ENCODE measurements at regions not wholly inside any gene's neighbourhood (a gene's known extent, or its start where the extent isn't known, plus 50 kb on each side); places are given as distances from the start of the nearest gene placed in this dataset.

DNA sequence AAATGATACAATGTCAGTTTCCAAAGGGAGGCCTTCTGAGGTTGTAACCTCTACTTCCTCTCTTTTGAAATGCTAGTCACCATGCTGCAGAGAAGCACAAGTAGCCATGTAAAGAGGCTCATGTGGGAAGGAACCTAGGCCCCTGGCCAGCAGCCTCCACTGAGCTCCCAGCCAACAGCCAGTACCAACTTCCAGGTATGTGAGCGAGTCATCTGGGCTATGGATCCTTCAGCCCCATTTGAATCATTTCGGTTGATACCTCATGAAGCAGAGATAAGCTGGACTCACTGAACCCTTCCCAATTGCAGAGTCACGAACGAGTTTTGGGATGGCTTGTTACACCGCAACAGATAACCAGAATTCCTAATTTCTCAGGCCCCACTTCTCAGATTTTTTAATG, 187.0 kb upstream of the LDB2 start:
- TF ChIP-seq, protein P1, sequence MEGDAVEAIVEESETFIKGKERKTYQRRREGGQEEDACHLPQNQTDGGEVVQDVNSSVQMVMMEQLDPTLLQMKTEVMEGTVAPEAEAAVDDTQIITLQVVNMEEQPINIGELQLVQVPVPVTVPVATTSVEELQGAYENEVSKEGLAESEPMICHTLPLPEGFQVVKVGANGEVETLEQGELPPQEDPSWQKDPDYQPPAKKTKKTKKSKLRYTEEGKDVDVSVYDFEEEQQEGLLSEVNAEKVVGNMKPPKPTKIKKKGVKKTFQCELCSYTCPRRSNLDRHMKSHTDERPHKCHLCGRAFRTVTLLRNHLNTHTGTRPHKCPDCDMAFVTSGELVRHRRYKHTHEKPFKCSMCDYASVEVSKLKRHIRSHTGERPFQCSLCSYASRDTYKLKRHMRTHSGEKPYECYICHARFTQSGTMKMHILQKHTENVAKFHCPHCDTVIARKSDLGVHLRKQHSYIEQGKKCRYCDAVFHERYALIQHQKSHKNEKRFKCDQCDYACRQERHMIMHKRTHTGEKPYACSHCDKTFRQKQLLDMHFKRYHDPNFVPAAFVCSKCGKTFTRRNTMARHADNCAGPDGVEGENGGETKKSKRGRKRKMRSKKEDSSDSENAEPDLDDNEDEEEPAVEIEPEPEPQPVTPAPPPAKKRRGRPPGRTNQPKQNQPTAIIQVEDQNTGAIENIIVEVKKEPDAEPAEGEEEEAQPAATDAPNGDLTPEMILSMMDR (optimal IDR thresholded peaks at IDR 0.05 in 1 of 3, IDR thresholded peaks at IDR 0.05 in 1 of 3, conservative IDR thresholded peaks at IDR 0.05 in 1 of 3; ENCODE audit: extremely low read depth in 1 of 3, insufficient read depth in 2 of 3, low read length in 3 of 3): no peak
- no peak for TF ChIP-seq EZH2 (IDR thresholded peaks at IDR 0.05; ENCODE audit: low read length)

Data from keratinocyte (primary cell).